HG03571 (cell line): ENCODE measurements at regions not wholly inside any gene's neighbourhood (a gene's known extent, or its start where the extent isn't known, plus 50 kb on each side); places are given as distances from the start of the nearest gene placed in this dataset.
"Not testable (repeated sequence)": the region's sequence is repeated elsewhere in the genome, so short reads cannot be mapped to it uniquely, and the experiment has no call there.

Experiments used
- ATAC-seq: cut with Tn5 transposase; IDR thresholded peaks from one replicate; pipeline ENCODE4 v1.9.1; 2021; ENCODE audit not compliant: unreplicated experiment

GRCh38 chr2:51335087-51336058, 303.4 kb upstream of the NRXN1 start:
- no peak for ATAC-seq

GRCh38 chr2:51329512-51329911, 297.6 kb upstream of the NRXN1 start:
- no peak for ATAC-seq

- ATAC-seq = no peak
Measured at GRCh38 chr2:51324051-51324450, 292.1 kb upstream of the NRXN1 start.

- ATAC-seq = no peak
Measured at GRCh38 chr2:51322613-51323012, 290.7 kb upstream of the NRXN1 start.

GRCh38 chr2:51304311-51304710, 272.4 kb upstream of the NRXN1 start:
- no peak for ATAC-seq

- ATAC-seq = no peak
Measured at GRCh38 chr2:51301381-51301780, 269.4 kb upstream of the NRXN1 start.

GRCh38 chr2:51299370-51299769, 267.4 kb upstream of the NRXN1 start:
- no peak for ATAC-seq

GRCh38 chr2:51297488-51297887, 265.6 kb upstream of the NRXN1 start:
- ATAC-seq = no peak

- ATAC-seq = no peak
Measured at GRCh38 chr2:51293566-51294200, 261.8 kb upstream of the NRXN1 start.

- no peak for ATAC-seq
Measured at GRCh38 chr2:51291762-51292551, 260.0 kb upstream of the NRXN1 start.

GRCh38 chr2:51290725-51291124, 258.8 kb upstream of the NRXN1 start:
- no peak for ATAC-seq

- ATAC-seq = no peak
Measured at GRCh38 chr2:51289045-51289444, 257.1 kb upstream of the NRXN1 start.

- no peak for ATAC-seq
Measured at GRCh38 chr2:51268191-51268590, 236.3 kb upstream of the NRXN1 start.

GRCh38 chr2:51265539-51265938, 233.6 kb upstream of the NRXN1 start:
- ATAC-seq = no peak

GRCh38 chr2:51263951-51264350, 232.0 kb upstream of the NRXN1 start:
- no peak for ATAC-seq

GRCh38 chr2:51263101-51263500, 231.2 kb upstream of the NRXN1 start:
- not testable (repeated sequence) for ATAC-seq

GRCh38 chr2:51258301-51258700, 226.4 kb upstream of the NRXN1 start:
- no peak for ATAC-seq

GRCh38 chr2:51256736-51257135, 224.8 kb upstream of the NRXN1 start:
- no peak for ATAC-seq

GRCh38 chr2:51251356-51251755, 219.4 kb upstream of the NRXN1 start:
- ATAC-seq = no peak

- ATAC-seq = no peak
Measured at GRCh38 chr2:51247252-51247805, 215.4 kb upstream of the NRXN1 start.

GRCh38 chr2:51243892-51244535, 212.1 kb upstream of the NRXN1 start:
- ATAC-seq = no peak
